Left hindlimb (tissue), 1 donor: ENCODE measurements at regions not wholly inside any gene's neighbourhood (a gene's known extent, or its start where the extent isn't known, plus 50 kb on each side); places are given as distances from the start of the nearest gene placed in this dataset.

ENCODE experiments used
- DNase-seq: peaks from one replicate; pipeline ENCODE4 v3.0.0-alpha.2; 2018

GRCh38 chr20:40536808-40537207, 152.2 kb downstream of the MAFB start:
- no peak for DNase-seq

DNA sequence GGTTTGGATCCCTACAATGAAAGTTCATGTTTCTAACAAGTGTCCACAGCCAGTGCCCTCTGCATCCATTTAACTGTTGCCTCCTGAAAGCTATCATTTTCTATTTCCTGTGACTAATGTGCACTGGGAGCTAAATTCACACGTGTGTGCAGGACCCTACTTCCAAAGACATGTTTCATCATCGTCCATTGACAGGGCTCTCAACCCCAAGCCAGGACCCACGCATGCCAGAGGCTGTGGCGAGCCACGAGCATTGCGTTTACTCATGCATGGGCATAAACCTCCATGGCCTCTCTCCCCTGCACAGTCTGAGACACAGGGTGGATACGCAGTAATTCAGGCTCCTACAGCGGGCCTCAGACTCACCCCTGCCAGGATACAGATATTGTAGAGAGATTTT, 153.2 kb downstream of the MAFB start:
- DNase-seq, result no peak

DNA sequence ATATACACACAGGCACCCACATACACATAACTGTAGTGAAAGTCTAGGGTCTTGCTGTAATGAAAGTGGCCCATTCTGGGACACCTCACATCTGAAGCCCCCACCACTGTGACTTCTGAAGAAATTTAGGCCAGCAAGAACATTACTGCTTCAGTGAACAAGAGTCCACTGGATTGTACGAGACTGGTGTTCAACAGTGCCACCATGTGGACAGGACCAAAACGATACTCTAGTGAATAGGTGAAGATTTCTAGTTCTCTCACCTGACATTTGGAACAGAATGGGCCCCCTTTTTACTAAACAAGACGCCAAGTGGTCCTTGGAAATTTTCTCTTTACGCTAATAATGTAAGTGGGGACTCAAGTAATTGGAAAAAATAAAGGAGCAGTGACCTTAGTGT, 156.9 kb downstream of the MAFB start:
- DNase-seq, result no peak

- no peak for DNase-seq
These were observed 163.7 kb downstream of the MAFB start for GRCh38 chr20:40525351-40525750.

DNA sequence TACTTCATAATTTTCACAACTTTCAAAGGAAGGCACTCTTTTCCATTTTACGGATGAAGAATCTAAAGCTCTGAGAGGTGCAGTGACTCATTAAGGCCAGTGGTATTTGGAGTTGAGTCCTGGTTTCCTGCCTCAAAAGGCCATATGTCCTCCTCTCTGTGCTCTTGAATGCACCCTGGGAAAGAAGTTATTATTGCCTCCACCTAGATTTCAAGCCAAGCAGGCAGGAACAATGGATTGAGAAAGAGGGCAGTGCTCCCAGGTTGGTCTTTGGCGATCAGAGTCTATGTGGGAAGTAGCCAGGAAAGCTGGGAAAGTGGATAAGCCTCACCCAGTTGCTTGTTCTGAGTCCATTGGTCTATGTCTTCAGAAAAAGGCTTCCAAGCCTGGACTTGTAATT, 165.0 kb downstream of the MAFB start:
- DNase-seq, result no peak

- no peak for DNase-seq
These were observed 166.6 kb downstream of the MAFB start for GRCh38 chr20:40522405-40522804.

- no peak for DNase-seq
These were observed 167.1 kb downstream of the MAFB start for GRCh38 chr20:40521962-40522361.

DNA sequence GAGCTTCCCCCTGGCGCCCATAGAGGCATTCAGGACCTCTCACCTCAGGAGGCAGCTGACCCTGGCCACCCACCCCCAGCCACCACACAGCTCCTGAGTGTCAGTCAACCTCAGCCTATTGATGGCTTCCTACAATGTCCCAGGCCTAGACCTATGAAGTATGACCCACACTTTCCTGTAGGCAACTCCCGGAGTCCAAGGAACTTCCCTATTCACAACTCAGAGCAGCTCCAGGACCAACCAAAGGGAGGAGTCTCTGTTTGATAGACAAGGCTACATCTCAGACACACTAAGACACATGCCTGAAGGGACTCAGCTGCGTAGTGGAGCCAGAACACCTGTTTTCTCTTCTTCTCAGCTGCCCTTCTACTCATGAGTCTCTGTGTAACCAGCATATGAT, 169.1 kb downstream of the MAFB start:
- DNase-seq, result no peak

DNA sequence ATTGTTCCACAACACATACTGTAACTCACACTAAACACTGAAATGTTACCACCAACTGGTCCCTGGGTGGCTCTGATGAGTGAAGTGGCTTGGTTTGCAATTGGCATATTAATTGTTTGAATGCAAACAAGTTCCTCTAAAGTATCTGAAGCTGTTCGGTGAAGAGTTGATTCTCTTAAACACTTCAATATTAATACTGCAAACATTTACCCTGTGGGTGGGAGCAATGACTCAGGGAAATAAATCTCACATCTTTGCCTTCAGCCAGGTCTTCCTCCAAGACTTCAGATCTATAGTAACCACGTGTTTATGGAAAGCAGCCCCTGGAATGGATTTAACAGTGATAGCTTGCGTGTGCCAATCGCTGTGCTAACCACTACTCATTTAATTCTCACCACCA, 176.0 kb downstream of the MAFB start:
- no peak for DNase-seq

- DNase-seq, result no peak
These were observed 176.4 kb downstream of the MAFB start for GRCh38 chr20:40512591-40512990.

GRCh38 chr20:40511478-40511877, 177.6 kb downstream of the MAFB start:
- no peak for DNase-seq

GRCh38 chr20:40510622-40511021, 178.4 kb downstream of the MAFB start:
- no peak for DNase-seq

GRCh38 chr20:40508821-40509220, 180.2 kb downstream of the MAFB start:
- no peak for DNase-seq

DNA sequence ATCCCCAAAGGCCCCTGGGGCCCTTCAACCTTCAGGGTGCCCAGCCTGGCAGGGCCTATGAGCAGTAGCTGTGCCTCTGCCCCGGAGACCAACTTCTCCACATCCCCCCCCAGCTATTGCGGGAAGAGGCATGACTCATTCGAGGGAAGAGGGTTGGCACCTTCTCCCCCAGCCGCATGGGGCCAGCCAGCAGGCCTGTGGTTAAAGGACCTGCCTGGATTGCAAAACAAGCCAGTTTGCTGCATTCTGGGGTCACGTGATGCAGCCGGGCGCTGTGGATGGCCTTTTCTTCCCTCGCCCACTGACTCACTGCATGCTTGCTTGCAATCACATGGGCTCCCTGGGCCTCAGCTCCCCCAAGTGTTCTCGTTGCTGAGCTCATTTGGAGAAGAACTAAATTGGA, 182.5 kb downstream of the MAFB start:
- peak; percentile 81 for DNase-seq

GRCh38 chr20:40503119-40503518, 185.9 kb downstream of the MAFB start:
- DNase-seq, result no peak

- DNase-seq, result no peak
These were observed 186.5 kb downstream of the MAFB start for GRCh38 chr20:40502576-40502975.

GRCh38 chr20:40499391-40499790, 189.6 kb downstream of the MAFB start:
- no peak for DNase-seq

- DNase-seq, result no peak
These were observed 190.9 kb downstream of the MAFB start for GRCh38 chr20:40497899-40498691.

DNA sequence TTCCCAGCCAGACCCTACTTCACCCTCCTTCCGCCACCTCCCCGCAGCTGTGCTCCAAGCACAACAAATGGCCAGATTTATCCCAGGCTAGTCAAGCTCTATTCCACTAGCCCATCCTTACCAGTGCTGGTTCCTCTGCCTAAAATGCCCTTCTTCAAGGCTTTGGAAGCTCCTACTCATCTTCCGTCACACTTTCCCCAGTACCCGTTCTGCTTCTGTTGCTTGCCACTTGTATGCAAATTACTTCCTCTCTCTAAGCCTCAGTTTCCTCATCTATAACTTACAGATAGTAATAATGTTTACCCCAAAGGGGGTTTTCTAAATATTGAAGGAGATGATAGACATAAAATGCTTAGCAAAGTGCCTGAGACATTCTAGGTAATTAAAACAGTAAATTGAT, 193.1 kb downstream of the MAFB start:
- DNase-seq, result no peak

GRCh38 chr20:40494248-40494647, 194.8 kb downstream of the MAFB start:
- DNase-seq, result no peak

GRCh38 chr20:40493549-40493948, 195.5 kb downstream of the MAFB start:
- DNase-seq, result no peak

DNA sequence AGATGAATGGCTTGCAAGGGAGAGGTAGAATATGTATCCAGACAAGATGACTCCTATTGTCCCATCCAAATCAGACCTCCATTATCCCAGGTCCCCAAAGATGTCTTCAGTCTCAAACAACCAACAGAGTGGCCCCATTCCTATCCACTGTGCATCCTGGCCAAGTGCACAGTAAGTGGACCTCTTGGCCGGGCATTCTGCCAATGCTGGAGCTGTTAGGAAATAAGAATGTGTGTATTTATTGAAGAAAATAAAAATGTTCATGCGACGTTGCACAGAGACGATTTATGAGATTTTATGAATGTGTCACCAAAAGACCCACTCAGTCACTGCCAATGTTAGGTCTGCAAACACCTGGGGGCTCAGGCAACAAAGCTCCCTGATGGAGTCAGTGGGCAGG, 196.0 kb downstream of the MAFB start:
- no peak for DNase-seq

DNA sequence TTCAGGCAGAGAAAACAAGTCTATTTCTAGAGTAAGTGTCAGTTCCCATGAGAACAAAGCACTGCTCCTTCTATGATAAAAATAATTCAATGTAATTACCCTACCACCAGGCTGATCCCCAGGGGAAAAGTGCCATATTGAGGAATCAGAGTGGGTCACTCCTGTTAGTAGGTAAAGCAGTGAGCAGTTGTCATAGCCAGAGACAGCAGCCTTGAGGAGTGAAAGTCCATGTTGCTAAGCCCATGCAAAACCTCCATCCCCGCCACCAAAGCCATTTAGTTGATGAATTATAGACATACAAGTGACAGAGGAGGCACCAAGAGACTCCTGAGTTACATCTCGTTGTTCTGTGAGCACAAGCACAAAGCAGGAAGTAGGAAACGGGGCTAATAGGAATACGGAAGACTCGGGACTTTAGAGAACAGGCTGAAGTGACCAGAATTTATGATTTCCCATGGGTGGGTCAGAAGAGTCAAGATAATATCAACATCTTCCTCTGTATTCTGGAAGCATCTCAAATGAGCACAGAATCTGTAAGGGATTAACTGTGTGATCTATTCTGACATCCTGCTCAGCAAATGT, 197.9 kb downstream of the MAFB start:
- no peak for DNase-seq

GRCh38 chr20:40489886-40490285, 199.2 kb downstream of the MAFB start:
- no peak for DNase-seq

DNA sequence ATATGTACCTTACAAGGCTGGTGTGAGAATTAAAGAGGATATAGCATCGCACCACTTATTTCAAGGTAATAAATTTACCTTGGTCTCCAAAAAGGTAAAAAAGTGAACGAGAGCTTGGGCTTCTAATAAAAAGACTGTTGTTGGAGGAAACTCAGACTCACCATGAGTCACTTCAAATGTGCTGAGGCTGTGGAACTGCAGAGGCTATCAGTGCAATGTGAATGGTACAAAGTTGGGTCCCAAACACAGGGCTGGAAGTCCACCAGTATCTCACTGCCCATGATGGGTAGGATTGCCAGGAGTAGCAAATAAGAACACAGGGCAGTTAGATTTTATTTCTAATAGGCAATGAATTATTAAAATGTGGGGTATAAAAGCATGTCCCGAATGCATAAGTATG, 200.6 kb downstream of the MAFB start:
- DNase-seq, result no peak
